Calu3 (cell line): ENCODE measurements at regions not wholly inside any gene's neighbourhood (a gene's known extent, or its start where the extent isn't known, plus 50 kb on each side); places are given as distances from the start of the nearest gene placed in this dataset.
A peak's percentile ranks its signal among the peaks of the same experiment; 100 is the strongest.

Source experiments
- BruUV-seq: library from RNA; stranded (reverse); fragments of 400-500 nt; replicated peaks from 2 replicates; lab custom pipeline; 2021; lab: Mats Ljungman, UMichigan
- CTCF ChIA-PET: fragments of 300-600 bp; sonication (Branson Sonifier 250); formaldehyde crosslinking; loops from one replicate; lab custom pipeline; 2022; ENCODE audit warnings: antibody characterized with exemption; lab: Charles Lee
- DNase-seq: peaks from one replicate; pipeline ENCODE4 v3.0.0; 2022
- H3K27ac Mint-ChIP-seq: one replicate; pipeline ENCODE4 v1.8.0; 2022; ENCODE audit warnings: mixed read lengths; ENCODE audit not compliant: unreplicated experiment
- H3K27me3 Mint-ChIP-seq: one replicate; pipeline ENCODE4 v1.8.0; 2022; ENCODE audit warnings: mixed read lengths; ENCODE audit not compliant: unreplicated experiment
- H3K36me3 Mint-ChIP-seq: one replicate; pipeline ENCODE4 v1.8.0; 2022; ENCODE audit warnings: mild to moderate bottlenecking, moderate library complexity, mixed read lengths; ENCODE audit not compliant: insufficient read depth, unreplicated experiment
- H3K4me1 Mint-ChIP-seq: one replicate; pipeline ENCODE4 v1.8.0; 2022; ENCODE audit warnings: mild to moderate bottlenecking, low read depth, mixed read lengths; ENCODE audit not compliant: unreplicated experiment
- H3K4me3 Mint-ChIP-seq: one replicate; pipeline ENCODE4 v1.8.0; 2022; ENCODE audit warnings: mild to moderate bottlenecking, low read depth, moderate library complexity, mixed read lengths; ENCODE audit not compliant: unreplicated experiment
- H3K9me3 Mint-ChIP-seq: one replicate; pipeline ENCODE4 v1.8.0; 2022; ENCODE audit warnings: low read depth, mixed read lengths; ENCODE audit not compliant: unreplicated experiment
- intact Hi-C: fragments of 100-400 bp; cut with micrococcal nuclease; formaldehyde crosslinking; loops from one replicate; pipeline ENCODE4 v1.10.0; 2022; ENCODE audit not compliant: unreplicated experiment
- TF ChIP-seq, protein P1 (sequence below): fragments of 200-600 bp; IDR thresholded peaks from one replicate; pipeline ENCODE4 v1.8.0; 2022; ENCODE audit warnings: antibody characterized with exemption; ENCODE audit not compliant: unreplicated experiment

GRCh38 chr6:56804996-56805395 is 149.9 kb upstream of the BEND6 start:
- intact Hi-C loops = loop anchor here (5.0 kb wide), 1 partner anchor 37 kb away; no protein-coding TSS in a partner anchor
- peak overlapping the region; percentile 51 for H3K27ac Mint-ChIP-seq
- no TSS peak for BruUV-seq
- no peaks in the 10 kb centered on the region for H3K27me3 Mint-ChIP-seq
- DNase-seq = no peak
- H3K4me1 Mint-ChIP-seq = peaks cover 66% of the 10 kb centered on the region
- peaks cover 5% of the 10 kb centered on the region for H3K36me3 Mint-ChIP-seq
- TF ChIP-seq, protein P1, sequence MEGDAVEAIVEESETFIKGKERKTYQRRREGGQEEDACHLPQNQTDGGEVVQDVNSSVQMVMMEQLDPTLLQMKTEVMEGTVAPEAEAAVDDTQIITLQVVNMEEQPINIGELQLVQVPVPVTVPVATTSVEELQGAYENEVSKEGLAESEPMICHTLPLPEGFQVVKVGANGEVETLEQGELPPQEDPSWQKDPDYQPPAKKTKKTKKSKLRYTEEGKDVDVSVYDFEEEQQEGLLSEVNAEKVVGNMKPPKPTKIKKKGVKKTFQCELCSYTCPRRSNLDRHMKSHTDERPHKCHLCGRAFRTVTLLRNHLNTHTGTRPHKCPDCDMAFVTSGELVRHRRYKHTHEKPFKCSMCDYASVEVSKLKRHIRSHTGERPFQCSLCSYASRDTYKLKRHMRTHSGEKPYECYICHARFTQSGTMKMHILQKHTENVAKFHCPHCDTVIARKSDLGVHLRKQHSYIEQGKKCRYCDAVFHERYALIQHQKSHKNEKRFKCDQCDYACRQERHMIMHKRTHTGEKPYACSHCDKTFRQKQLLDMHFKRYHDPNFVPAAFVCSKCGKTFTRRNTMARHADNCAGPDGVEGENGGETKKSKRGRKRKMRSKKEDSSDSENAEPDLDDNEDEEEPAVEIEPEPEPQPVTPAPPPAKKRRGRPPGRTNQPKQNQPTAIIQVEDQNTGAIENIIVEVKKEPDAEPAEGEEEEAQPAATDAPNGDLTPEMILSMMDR = no peak
- no peak overlapping the region for H3K4me3 Mint-ChIP-seq
- H3K9me3 Mint-ChIP-seq = no peaks in the 10 kb centered on the region
- CTCF ChIA-PET = interaction anchor here (0.5 kb wide), 1 partner anchor 404 kb away, joined by 9 read pairs; no protein-coding TSS in a partner anchor

DNA sequence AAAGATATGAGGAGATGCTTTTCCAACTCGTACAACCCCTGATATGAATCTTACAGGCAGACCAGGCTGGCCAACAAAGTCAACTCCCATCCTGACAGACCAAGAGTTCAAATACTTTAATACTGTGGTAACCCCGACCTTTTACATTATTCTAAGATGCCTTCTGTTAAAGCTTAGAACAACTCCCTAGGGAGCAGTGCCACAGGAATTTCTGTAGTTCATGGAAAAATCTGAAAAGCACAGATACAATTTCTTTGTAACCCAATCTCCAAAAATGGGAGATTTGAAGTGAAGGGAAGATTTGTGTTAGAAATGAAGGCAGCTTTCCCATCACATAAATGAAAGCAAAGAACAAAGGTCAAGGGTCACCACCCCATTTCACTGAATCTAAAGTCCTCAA is 151.3 kb upstream of the BEND6 start:
- no peaks in the 10 kb centered on the region for H3K9me3 Mint-ChIP-seq
- H3K36me3 Mint-ChIP-seq = peaks cover 5% of the 10 kb centered on the region
- no TSS peak for BruUV-seq
- H3K27ac Mint-ChIP-seq = peak overlapping the region; percentile 44
- TF ChIP-seq, protein P1 = no peak
- CTCF ChIA-PET = interaction anchor here (0.5 to 1.3 kb wide), 2 partner anchors 48 to 100 kb away, joined by 3 to 5 read pairs; no protein-coding TSS in a partner anchor
- H3K4me1 Mint-ChIP-seq = peaks cover 65% of the 10 kb centered on the region
- intact Hi-C loops = loop anchor here (5.0 kb wide), 1 partner anchor 39 kb away; no protein-coding TSS in a partner anchor
- no peak for DNase-seq
- peak overlapping the region; percentile 22 for H3K4me3 Mint-ChIP-seq
- H3K27me3 Mint-ChIP-seq = no peaks in the 10 kb centered on the region

DNA sequence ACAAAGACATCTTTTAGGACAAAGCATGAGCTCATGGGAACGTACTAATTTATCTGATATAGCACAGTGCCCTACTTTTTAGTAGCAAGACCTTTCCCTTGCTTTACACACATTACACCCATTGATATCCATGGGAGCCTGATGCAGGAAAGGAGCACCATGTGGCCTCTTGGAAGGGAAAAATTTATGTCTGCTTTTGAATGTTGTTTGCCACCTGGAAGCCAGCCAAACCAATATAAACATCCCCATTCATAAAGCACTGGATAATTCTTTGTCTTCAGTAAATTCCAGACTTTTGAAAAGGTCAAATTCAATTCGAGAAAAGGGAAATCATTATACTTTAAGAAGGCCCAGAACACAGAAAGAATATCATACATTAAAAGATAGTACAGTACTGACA is 152.3 kb upstream of the BEND6 start:
- TF ChIP-seq, protein P1 = no peak
- CTCF ChIA-PET = interaction anchor here (0.9 to 1.3 kb wide), 2 partner anchors 49 to 112 kb away, joined by 5 to 6 read pairs; no protein-coding TSS in a partner anchor
- Mint-ChIP-seq H3K4me1 (peaks cover 64% of the 10 kb centered on the region), H3K9me3 (no peaks in the 10 kb centered on the region), H3K36me3 (no peaks in the 10 kb centered on the region), H3K4me3 (no peak overlapping the region), H3K27me3 (no peaks in the 10 kb centered on the region), H3K27ac (peak overlapping the region; percentile 44)
- DNase-seq = peak; percentile 55
- intact Hi-C loops = loop anchor here (5.0 kb wide), 1 partner anchor 40 kb away; no protein-coding TSS in a partner anchor
- BruUV-seq = no TSS peak

DNA sequence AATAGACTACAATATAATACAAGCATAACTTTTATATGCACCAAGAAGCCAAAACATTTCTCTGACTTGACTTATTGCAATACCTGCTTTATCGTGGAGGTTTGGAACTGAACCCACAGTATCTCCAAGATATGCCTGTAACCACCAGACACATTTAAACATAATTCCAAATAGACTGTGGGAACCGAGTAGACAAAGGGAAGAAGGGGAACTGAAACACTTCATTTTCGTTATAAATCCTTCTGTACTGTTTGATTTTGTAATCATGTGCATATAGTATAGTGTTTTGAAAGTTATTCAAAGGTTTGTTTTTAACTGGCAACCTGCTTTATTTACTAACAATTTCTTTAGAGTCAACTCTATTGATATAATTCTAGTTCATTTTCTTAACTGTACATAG is 154.9 kb upstream of the BEND6 start:
- Mint-ChIP-seq H3K4me3 (no peak overlapping the region), H3K27me3 (no peaks in the 10 kb centered on the region), H3K27ac (no peak overlapping the region), H3K4me1 (peaks cover 66% of the 10 kb centered on the region), H3K36me3 (peaks cover 5% of the 10 kb centered on the region), H3K9me3 (no peaks in the 10 kb centered on the region)
- CTCF ChIA-PET = interaction anchor here (0.7 kb wide), 1 partner anchor 29 kb away, joined by 4 read pairs; no protein-coding TSS in a partner anchor
- DNase-seq = no peak
- TF ChIP-seq, protein P1 = no peak
- intact Hi-C loops = loop anchor here (5.0 kb wide), 1 partner anchor 42 kb away; no protein-coding TSS in a partner anchor
- no TSS peak for BruUV-seq
